ENCODE measurements at regions not wholly inside any gene's neighbourhood (a gene's known extent, or its start where the extent isn't known, plus 50 kb on each side); places are given as distances from the start of the nearest gene placed in this dataset.

DNA sequence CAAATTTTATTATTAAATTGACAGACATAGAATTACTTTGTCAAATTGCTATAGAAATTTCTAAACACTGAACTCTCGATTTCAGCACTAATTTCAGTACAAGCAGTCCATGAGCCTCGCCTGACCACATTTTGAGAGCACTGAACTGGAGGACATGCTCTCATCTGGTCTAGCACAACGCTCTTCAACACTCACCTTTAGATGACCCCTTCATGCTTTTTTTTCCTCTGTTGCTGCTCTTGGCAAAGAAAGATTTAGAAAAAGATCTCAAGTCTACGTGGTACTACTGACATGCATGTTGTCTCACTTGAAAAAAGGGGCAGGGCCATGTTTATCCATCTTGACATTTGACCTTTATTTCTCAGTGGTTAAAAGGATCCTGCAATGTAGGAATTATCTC, 981.5 kb downstream of the DIAPH3 start:
- TF ChIP-seq, protein P1, sequence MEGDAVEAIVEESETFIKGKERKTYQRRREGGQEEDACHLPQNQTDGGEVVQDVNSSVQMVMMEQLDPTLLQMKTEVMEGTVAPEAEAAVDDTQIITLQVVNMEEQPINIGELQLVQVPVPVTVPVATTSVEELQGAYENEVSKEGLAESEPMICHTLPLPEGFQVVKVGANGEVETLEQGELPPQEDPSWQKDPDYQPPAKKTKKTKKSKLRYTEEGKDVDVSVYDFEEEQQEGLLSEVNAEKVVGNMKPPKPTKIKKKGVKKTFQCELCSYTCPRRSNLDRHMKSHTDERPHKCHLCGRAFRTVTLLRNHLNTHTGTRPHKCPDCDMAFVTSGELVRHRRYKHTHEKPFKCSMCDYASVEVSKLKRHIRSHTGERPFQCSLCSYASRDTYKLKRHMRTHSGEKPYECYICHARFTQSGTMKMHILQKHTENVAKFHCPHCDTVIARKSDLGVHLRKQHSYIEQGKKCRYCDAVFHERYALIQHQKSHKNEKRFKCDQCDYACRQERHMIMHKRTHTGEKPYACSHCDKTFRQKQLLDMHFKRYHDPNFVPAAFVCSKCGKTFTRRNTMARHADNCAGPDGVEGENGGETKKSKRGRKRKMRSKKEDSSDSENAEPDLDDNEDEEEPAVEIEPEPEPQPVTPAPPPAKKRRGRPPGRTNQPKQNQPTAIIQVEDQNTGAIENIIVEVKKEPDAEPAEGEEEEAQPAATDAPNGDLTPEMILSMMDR (IDR thresholded peaks at IDR 0.05; ENCODE audit: low read depth, low read length, poor library complexity, severe bottlenecking), result no peak
- TF ChIP-seq EZH2phosphoT487 (IDR thresholded peaks at IDR 0.05; ENCODE audit: borderline replicate concordance, low read length), result no peak

Data from DOHH2 (cell line).